Endothelial cell of umbilical vein (primary cell): ENCODE measurements at regions not wholly inside any gene's neighbourhood (a gene's known extent, or its start where the extent isn't known, plus 50 kb on each side); places are given as distances from the start of the nearest gene placed in this dataset.

Experiments used
- EZH2 ChIP-seq: IDR thresholded peaks from 2 replicates; pipeline ENCODE4 v1.6.1; 2012; ENCODE audit warnings: borderline replicate concordance, low read depth, mild to moderate bottlenecking, moderate library complexity, low read length, inconsistent platforms; ENCODE audit not compliant: severe bottlenecking
- GATA2 ChIP-seq: IDR thresholded peaks from 2 replicates; pipeline ENCODE4 v1.7.0; 2011; ENCODE audit warnings: low read depth, mild to moderate bottlenecking, moderate library complexity, mixed read lengths, low read length; ENCODE audit not compliant: insufficient read length, insufficient read depth
- JUN ChIP-seq: IDR thresholded peaks from 2 replicates; pipeline ENCODE4 v1.6.1; 2011; ENCODE audit warnings: borderline replicate concordance, low read depth; ENCODE audit not compliant: insufficient read length, insufficient read depth
- MYC ChIP-seq: IDR thresholded peaks from one replicate; pipeline ENCODE4 v1.6.1; 2011; ENCODE audit warnings: mild to moderate bottlenecking, low read depth, low read length
- POLR2A ChIP-seq: IDR thresholded peaks from 2 replicates; pipeline ENCODE4 v1.6.1; 2012; ENCODE audit warnings: low read depth, mild to moderate bottlenecking, control low read depth, low read length
- POLR2AphosphoS5 ChIP-seq: IDR thresholded peaks from 2 replicates; pipeline ENCODE4 v1.6.1; 2012; ENCODE audit warnings: low read depth, mild to moderate bottlenecking, control low read depth, low read length, moderate library complexity; ENCODE audit not compliant: insufficient read depth
- TF ChIP-seq, protein P1 (sequence below), 2 donors: IDR thresholded peaks; 1 replicate in 1 of 2; 2 replicates in 1 of 2; pipeline ENCODE4 v1.5.1; 2011; ENCODE audit warnings: low read length in 2 of 2, mild to moderate bottlenecking in 2 of 2, moderate library complexity in 2 of 2, control low read depth in 1 of 2, inconsistent platforms in 1 of 2, low read depth in 1 of 2; ENCODE audit not compliant: insufficient read depth in 1 of 2; ENCODE audit errors: extremely low read depth in 1 of 2
- TF ChIP-seq, protein P2 (sequence below): IDR thresholded peaks from 2 replicates; pipeline ENCODE4 v1.6.1; 2011; ENCODE audit not compliant: insufficient read depth, insufficient read length

GRCh38 chr3:64925575-64925974 lies 237.8 kb upstream of the ADAMTS9 start:
- TF ChIP-seq, protein P1, sequence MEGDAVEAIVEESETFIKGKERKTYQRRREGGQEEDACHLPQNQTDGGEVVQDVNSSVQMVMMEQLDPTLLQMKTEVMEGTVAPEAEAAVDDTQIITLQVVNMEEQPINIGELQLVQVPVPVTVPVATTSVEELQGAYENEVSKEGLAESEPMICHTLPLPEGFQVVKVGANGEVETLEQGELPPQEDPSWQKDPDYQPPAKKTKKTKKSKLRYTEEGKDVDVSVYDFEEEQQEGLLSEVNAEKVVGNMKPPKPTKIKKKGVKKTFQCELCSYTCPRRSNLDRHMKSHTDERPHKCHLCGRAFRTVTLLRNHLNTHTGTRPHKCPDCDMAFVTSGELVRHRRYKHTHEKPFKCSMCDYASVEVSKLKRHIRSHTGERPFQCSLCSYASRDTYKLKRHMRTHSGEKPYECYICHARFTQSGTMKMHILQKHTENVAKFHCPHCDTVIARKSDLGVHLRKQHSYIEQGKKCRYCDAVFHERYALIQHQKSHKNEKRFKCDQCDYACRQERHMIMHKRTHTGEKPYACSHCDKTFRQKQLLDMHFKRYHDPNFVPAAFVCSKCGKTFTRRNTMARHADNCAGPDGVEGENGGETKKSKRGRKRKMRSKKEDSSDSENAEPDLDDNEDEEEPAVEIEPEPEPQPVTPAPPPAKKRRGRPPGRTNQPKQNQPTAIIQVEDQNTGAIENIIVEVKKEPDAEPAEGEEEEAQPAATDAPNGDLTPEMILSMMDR (IDR thresholded peaks at IDR 0.05; ENCODE audit: extremely low read depth in 1 of 2, insufficient read depth in 1 of 2, low read depth in 1 of 2, low read length in 2 of 2), result no peak
- TF ChIP-seq EZH2, result no peak
- no peak for TF ChIP-seq POLR2AphosphoS5
- no peak for TF ChIP-seq GATA2
- TF ChIP-seq POLR2A, result no peak
- no peak for TF ChIP-seq JUN
- TF ChIP-seq, protein P2, sequence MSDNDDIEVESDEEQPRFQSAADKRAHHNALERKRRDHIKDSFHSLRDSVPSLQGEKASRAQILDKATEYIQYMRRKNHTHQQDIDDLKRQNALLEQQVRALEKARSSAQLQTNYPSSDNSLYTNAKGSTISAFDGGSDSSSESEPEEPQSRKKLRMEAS, result no peak
- no peak for TF ChIP-seq MYC
